ENCODE measurements at regions not wholly inside any gene's neighbourhood (a gene's known extent, or its start where the extent isn't known, plus 50 kb on each side); places are given as distances from the start of the nearest gene placed in this dataset.

DNA sequence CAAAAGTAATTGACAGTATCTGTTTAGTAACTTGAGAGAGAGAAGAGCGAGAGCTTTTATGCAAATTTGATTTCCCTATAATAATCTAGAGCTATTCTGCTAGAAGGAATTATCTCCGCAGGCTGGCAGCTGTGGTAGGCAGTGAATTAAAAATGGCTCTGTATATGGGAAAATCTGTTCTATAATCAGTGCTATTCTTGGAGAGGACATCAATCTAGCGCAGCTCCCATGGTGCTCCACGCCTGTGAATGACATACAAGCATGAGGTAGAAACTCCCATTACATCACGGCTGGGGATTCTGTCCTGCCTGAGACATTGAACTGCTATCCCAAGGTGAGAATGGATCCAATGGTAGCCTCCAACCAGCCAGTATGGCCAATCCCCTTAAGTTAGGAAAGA, 179.0 kb downstream of the DHX15 start (continued):
- TF ChIP-seq CTCF (IDR thresholded peaks at IDR 0.05; ENCODE audit: low read depth, low read length, missing input control) (no peak), RAD21 (IDR thresholded peaks at IDR 0.05) (no peak), RXRA (IDR thresholded peaks at IDR 0.05) (no peak), NR2F2 (IDR thresholded peaks at IDR 0.05) (no peak), EGR1 (IDR thresholded peaks at IDR 0.05; ENCODE audit: low read depth in 2 of 2) (no peak), HNF4A (conservative IDR thresholded peaks at IDR 0.05) (no peak)

DNA sequence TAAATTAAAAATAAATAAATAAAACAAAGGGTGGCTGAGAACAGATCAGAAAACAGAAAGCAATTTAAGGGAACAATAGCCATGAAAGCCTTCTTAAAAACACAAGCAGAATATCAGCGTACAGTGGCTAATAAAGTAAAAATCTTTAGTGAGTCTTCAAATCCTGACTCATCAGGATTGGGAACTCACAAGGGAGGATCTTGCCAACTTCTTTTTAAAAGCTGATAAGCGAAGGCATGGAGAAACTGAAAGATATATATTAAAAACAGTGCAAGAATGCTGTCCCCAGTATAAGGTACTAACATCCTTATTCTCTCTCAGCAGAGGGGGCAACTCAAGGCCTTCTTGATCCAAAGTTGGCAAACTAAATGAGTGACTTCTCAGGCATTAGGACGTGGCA, 180.1 kb downstream of the DHX15 start:
- Histone ChIP-seq H3K9ac (ENCODE audit: low read depth in 1 of 2, low read length in 2 of 2) (no peak overlapping the region), H3K4me3 (ENCODE audit: low read depth in 1 of 3, low read length in 3 of 3) (no peak overlapping the region), H3K4me1 (ENCODE audit: control insufficient read depth in 4 of 4, insufficient read depth in 4 of 4, low read length in 3 of 4) (no peaks in the 10 kb centered on the region), H3K9me3 (ENCODE audit: control insufficient read depth in 4 of 4, low read length in 3 of 4) (no peaks in the 10 kb centered on the region), H3K27me3 (ENCODE audit: control insufficient read depth in 4 of 4, insufficient read depth in 4 of 4, low read length in 3 of 4) (no peaks in the 10 kb centered on the region), H3K36me3 (ENCODE audit: control insufficient read depth in 4 of 4, insufficient read depth in 3 of 4, low read depth in 1 of 4, low read length in 3 of 4) (no peaks in the 10 kb centered on the region), H3K27ac (ENCODE audit: low read depth in 1 of 2, low read length in 2 of 2) (no peak overlapping the region)
- WGBS: 82% methylated on average over 3 of the region's 3 CpGs
- no peak for DNase-seq (ENCODE audit: low spot score)
- TF ChIP-seq JUND (IDR thresholded peaks at IDR 0.05) (no peak), NR2F2 (IDR thresholded peaks at IDR 0.05) (no peak), FOXA2 (IDR thresholded peaks at IDR 0.05) (no peak), HNF4A (conservative IDR thresholded peaks at IDR 0.05) (no peak), RXRA (IDR thresholded peaks at IDR 0.05) (no peak), RAD21 (IDR thresholded peaks at IDR 0.05) (no peak), EGR1 (IDR thresholded peaks at IDR 0.05; ENCODE audit: low read depth in 2 of 2) (no peak), CTCF (IDR thresholded peaks at IDR 0.05; ENCODE audit: low read depth, low read length, missing input control) (no peak), FOXA1 (IDR thresholded peaks at IDR 0.05) (no peak)
- TF ChIP-seq, protein P1, sequence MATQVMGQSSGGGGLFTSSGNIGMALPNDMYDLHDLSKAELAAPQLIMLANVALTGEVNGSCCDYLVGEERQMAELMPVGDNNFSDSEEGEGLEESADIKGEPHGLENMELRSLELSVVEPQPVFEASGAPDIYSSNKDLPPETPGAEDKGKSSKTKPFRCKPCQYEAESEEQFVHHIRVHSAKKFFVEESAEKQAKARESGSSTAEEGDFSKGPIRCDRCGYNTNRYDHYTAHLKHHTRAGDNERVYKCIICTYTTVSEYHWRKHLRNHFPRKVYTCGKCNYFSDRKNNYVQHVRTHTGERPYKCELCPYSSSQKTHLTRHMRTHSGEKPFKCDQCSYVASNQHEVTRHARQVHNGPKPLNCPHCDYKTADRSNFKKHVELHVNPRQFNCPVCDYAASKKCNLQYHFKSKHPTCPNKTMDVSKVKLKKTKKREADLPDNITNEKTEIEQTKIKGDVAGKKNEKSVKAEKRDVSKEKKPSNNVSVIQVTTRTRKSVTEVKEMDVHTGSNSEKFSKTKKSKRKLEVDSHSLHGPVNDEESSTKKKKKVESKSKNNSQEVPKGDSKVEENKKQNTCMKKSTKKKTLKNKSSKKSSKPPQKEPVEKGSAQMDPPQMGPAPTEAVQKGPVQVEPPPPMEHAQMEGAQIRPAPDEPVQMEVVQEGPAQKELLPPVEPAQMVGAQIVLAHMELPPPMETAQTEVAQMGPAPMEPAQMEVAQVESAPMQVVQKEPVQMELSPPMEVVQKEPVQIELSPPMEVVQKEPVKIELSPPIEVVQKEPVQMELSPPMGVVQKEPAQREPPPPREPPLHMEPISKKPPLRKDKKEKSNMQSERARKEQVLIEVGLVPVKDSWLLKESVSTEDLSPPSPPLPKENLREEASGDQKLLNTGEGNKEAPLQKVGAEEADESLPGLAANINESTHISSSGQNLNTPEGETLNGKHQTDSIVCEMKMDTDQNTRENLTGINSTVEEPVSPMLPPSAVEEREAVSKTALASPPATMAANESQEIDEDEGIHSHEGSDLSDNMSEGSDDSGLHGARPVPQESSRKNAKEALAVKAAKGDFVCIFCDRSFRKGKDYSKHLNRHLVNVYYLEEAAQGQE (IDR thresholded peaks at IDR 0.05): no peak
- TF ChIP-seq, protein P2, sequence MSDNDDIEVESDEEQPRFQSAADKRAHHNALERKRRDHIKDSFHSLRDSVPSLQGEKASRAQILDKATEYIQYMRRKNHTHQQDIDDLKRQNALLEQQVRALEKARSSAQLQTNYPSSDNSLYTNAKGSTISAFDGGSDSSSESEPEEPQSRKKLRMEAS (IDR thresholded peaks at IDR 0.05): no peak

- Histone ChIP-seq H3K4me3 (ENCODE audit: low read depth in 1 of 3, low read length in 3 of 3) (no peak overlapping the region), H3K9me3 (ENCODE audit: control insufficient read depth in 4 of 4, low read length in 3 of 4) (no peaks in the 10 kb centered on the region), H3K27ac (ENCODE audit: low read depth in 1 of 2, low read length in 2 of 2) (no peak overlapping the region), H3K36me3 (ENCODE audit: control insufficient read depth in 4 of 4, insufficient read depth in 3 of 4, low read depth in 1 of 4, low read length in 3 of 4) (no peaks in the 10 kb centered on the region), H3K27me3 (ENCODE audit: control insufficient read depth in 4 of 4, insufficient read depth in 4 of 4, low read length in 3 of 4) (no peaks in the 10 kb centered on the region), H3K4me1 (ENCODE audit: control insufficient read depth in 4 of 4, insufficient read depth in 4 of 4, low read length in 3 of 4) (no peaks in the 10 kb centered on the region), H3K9ac (ENCODE audit: low read depth in 1 of 2, low read length in 2 of 2) (no peak overlapping the region)
- 94% methylated on average over 5 of the region's 5 CpGs for WGBS
- DNase-seq (ENCODE audit: low spot score): no peak
- no peak for TF ChIP-seq FOXA2 (IDR thresholded peaks at IDR 0.05)
- TF ChIP-seq RXRA (IDR thresholded peaks at IDR 0.05): no peak
- TF ChIP-seq NR2F2 (IDR thresholded peaks at IDR 0.05): no peak
- TF ChIP-seq GABPA (IDR thresholded peaks at IDR 0.05 in 1 of 2, conservative IDR thresholded peaks at IDR 0.05 in 1 of 2): no peak
- no peak for TF ChIP-seq HNF4G (IDR thresholded peaks at IDR 0.05)
Measured at GRCh38 chr4:24403265-24403664, 181.1 kb downstream of the DHX15 start.
